HG03439 (cell line): ENCODE measurements at regions not wholly inside any gene's neighbourhood (a gene's known extent, or its start where the extent isn't known, plus 50 kb on each side); places are given as distances from the start of the nearest gene placed in this dataset.
"Not testable (repeated sequence)": the region's sequence is repeated elsewhere in the genome, so short reads cannot be mapped to it uniquely, and the experiment has no call there.

Source experiments
- ATAC-seq: cut with Tn5 transposase; IDR thresholded peaks from one replicate; pipeline ENCODE4 v1.9.1; 2021; ENCODE audit warnings: mild to moderate bottlenecking, moderate library complexity; ENCODE audit not compliant: unreplicated experiment

- ATAC-seq, result no peak
Observed at GRCh38 chr10:44118500-44118899, 266.4 kb downstream of the CXCL12 start.

- ATAC-seq, result no peak
Observed at GRCh38 chr10:44116474-44116873, 268.4 kb downstream of the CXCL12 start.

- no peak for ATAC-seq
Observed at GRCh38 chr10:44115516-44115915, 269.4 kb downstream of the CXCL12 start.

- no peak for ATAC-seq
Observed at GRCh38 chr10:44114441-44114840, 270.5 kb downstream of the CXCL12 start.

- not testable (repeated sequence) for ATAC-seq
Observed at GRCh38 chr10:44112280-44112679, 272.6 kb downstream of the CXCL12 start.

DNA sequence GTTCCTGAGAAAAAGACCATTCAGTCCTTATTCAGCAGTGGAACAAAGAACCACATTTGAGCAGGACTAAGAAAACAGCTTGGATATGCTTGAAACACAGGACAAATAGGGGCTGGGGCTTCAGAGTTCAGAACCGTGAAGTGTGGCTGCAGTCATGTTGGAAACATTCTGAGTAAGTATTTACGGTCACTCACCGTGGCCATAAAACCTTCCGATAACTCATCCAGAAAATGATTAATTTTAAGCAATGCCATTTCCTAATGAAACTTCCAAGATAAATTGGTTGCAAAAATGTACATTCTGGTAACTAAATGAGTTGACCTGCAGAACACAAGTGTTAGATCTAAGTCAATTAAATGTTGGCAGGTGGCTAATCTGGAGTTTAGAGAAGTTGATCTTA lies 279.2 kb downstream of the CXCL12 start:
- no peak for ATAC-seq

- no peak for ATAC-seq
Observed at GRCh38 chr10:44102726-44103255, 282.1 kb downstream of the CXCL12 start.

DNA sequence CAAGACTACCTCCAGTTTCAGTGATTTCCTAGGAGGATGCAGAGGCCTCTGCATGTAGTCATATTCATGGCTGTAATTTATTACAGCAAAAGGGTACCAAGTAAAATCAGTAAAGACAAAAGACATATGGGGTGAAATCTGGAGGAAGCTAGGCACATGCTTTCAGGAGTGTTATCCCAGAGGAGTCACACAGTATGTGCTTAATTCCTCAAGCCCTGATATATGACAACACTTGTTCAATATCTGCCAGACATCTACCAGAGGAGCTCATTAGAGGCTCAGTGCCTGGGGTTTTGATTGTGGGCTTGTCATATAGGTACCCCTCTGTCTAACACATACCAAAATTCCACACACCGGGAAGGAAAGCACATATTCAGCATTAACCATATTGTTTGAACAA lies 283.8 kb downstream of the CXCL12 start:
- no peak for ATAC-seq

DNA sequence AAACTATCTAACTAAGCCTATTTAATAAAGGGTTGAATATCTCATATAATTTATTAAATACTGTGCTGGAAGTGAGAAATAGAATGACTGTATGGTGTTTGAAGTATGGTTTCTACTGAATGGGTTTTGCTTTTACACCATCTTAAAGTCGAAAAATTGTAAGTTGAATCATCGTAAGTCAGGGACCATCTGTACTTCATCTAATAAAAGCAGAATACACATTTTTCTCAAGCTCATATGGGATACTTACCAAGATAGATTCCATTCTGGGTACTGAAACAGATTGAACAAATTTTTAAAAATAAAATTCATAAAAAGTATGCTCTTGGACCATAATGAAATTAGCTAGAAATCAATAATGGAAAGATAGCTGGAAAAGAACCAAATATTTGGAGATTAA lies 285.4 kb downstream of the CXCL12 start:
- ATAC-seq, result no peak

DNA sequence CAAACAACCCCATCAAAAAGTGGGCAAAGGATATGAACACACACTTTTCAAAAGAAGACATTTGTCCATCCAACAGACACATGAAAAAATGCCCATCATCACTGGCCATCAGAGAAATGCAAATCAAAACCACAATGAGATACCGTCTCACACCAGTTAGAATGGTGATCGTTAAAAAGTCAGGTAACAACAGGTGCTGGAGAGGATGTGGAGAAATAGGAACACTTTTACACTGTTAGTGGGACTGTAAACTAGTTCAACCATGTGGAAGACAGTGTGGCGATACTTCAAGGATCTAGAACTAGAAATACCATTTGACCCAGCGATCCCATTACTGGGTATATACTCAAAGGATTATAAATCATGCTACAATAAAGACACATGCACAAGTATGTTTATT lies 288.7 kb downstream of the CXCL12 start:
- ATAC-seq, result not testable (repeated sequence)

DNA sequence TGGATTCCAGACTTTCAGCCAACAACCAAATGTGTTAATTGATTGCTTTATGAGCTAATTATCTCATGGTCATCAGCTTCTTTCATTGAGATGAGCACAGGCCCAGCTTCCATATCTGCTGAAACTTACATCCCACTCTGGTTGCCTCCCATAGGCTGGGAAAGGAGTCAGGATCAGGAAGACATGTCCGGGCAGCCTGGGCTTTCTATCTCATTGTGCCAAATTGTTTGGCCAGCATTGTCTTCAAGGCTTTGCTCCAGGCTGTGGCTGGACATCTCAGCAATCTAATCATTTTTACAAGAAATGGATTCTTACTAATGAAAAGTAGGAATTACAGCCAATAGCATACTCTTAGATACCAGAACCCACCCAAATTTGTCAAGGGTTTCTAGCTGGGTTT lies 295.2 kb downstream of the CXCL12 start:
- no peak for ATAC-seq

GRCh38 chr10:44087403-44087802 lies 297.5 kb downstream of the CXCL12 start:
- no peak for ATAC-seq

- ATAC-seq, result no peak
Observed at GRCh38 chr10:44083719-44084400, 301.0 kb downstream of the CXCL12 start.

DNA sequence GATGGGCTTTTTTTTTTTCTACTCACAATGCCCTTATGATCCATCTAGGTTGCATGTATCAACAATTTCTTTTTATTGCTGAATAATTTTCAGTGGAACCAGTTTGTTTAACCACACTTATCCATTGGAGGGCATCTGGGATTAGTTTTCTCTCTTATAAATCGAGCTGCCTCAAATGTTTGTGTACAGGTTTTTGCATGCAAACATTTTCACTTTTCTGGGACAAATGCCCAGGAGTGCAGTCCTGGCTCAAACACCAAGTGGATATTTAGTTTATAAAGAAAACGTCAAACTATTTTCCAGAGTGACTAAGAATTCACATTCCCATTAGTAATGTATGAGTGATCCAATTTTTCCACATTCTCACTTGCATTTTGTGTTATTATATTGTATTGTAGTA lies 313.4 kb downstream of the CXCL12 start:
- ATAC-seq, result no peak

- ATAC-seq, result no peak
Observed at GRCh38 chr10:44070282-44070681, 314.6 kb downstream of the CXCL12 start.

GRCh38 chr10:44069573-44069972 lies 315.3 kb downstream of the CXCL12 start:
- ATAC-seq, result no peak

- no peak for ATAC-seq
Observed at GRCh38 chr10:44068716-44069482, 316.0 kb downstream of the CXCL12 start.

DNA sequence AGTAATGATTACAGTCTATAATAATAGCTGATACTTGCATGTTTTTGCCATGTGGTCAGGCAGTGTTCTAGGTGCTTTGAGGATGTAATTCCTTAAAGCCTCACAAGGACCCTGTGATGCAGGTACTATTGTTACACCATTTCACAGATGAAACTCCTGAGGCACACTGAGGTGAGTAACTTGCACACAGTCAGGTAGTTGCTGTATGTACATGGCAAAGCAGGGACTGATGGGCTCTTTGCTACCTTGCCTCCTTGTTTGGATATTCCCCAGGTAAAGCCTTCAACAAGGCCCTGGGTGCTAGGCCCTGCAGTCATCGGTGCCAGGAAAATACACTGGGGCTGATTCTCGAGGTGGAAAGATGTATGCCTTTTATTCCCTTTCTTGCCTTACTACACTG lies 317.5 kb downstream of the CXCL12 start:
- no peak for ATAC-seq

DNA sequence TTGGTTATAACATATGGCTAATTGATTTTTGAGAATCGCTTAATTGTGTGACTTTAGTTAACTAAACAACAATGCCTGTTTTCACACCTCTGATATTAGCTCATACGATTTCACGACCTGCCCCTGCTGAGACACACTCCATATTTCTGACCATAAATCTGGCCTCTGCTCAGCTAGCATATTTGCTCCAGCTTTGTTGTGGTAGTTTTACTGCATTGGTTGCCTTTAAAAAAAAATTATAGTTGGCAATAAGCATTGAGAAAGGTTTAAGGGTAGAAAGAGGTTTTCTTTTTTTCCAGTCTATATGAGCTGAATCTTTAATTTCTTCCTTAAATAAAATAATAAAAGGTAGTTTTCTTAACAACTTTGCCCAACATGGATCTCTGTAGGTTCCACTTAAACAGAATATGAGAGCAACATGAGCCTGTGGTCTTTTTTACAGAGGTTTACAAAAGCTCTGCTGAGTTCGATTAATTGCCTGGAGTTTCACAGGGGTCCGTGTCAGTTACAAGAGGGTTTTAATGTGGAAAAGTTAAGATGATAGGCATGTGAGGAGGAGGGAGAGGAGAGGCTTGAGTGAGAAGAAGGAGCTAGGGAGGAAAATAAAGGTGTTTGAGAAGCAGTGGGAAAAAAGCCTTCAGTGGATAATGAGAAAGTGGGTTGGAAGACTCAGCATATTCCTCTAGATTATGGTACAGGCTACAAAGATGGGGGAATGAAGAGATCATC lies 318.2 kb downstream of the CXCL12 start:
- ATAC-seq, result no peak

DNA sequence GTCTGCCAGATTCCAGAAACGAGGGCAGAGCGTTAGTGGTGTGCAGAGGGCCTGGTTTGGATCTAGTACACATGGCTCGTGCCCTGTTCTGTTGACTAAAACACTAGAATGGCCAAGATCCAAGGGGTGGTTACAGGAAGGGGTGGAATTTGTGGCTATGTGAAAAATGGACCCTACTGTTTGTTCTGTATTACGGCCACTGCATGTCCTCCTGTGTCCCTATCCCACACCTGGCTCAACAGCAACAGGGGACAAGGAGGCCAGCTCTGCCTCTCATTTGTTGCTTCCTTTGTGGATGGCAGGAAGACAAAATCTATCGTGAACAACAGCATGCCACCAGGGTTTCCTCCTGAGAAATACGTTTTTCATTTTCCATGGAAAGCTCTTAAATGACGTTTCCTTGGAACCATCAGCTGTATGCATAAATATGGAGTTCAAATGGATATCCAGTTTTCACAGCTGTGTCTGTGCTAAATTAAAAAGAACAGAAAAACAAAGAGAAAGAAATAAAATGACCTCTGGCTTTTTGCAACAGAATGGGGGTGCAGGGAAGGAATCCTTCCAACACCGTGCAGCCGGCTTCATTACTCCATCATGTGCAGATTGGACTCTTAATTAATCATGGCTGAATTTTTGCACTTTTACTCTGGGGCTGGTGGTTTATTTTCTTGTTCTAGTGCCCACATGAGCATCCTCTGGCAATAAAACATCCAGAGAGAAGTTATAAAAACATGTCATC lies 318.9 kb downstream of the CXCL12 start:
- ATAC-seq, result no peak
